SU-DHL-6 (cell line): ENCODE measurements at regions not wholly inside any gene's neighbourhood (a gene's known extent, or its start where the extent isn't known, plus 50 kb on each side); places are given as distances from the start of the nearest gene placed in this dataset.

Source experiments
- CTCF ChIP-seq: fragments of 200-600 bp; sonication (generic); IDR thresholded peaks from one replicate; pipeline ENCODE4 v1.5.1; 2017; ENCODE audit warnings: antibody characterized with exemption, mild to moderate bottlenecking, low read length, moderate library complexity; ENCODE audit not compliant: insufficient read depth, poor library complexity, severe bottlenecking
- EZH2phosphoT487 ChIP-seq: fragments of 200-600 bp; sonication (generic), shearing (Covaris generic); conservative IDR thresholded peaks from 2 replicates; pipeline ENCODE4 v1.6.1; 2018; ENCODE audit warnings: mild to moderate bottlenecking, antibody characterized with exemption, low read length, moderate library complexity, mixed read lengths

DNA sequence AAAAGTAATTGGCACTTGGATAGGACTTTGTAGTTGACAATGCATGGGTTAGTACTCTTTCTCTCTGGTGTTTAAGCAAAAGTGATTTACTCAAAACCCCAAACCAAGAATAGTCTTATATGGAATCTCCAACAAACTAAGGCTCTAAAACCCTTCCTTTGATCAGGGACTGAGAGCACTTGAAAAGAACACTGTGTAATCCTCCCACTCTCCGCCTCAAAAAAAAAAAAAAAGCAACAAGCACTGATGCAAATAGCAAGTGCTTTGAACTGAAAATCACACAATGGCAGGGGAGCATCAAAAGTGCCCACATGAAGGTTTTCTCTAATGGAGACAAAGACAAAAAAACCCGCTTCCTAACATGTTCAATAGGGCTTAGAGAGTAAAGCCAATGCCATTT is 467.9 kb upstream of the AUTS2 start:
- TF ChIP-seq CTCF = no peak
- TF ChIP-seq EZH2phosphoT487 = no peak
